CD4-positive, alpha-beta T cell (primary cell): ENCODE measurements at regions not wholly inside any gene's neighbourhood (a gene's known extent, or its start where the extent isn't known, plus 50 kb on each side); places are given as distances from the start of the nearest gene placed in this dataset.

Experiments used
- ATAC-seq: fragments of 200-7000 bp; cut with Tn5 transposase; one replicate; pipeline ENCODE4 v1.10.0; 2022; ENCODE audit warnings: mild to moderate bottlenecking; ENCODE audit not compliant: poor library complexity
- CTCF ChIA-PET: fragments of 350-600 bp; sonication (Branson Sonifier 250); formaldehyde crosslinking; loops from one replicate; lab custom pipeline; 2021; ENCODE audit warnings: antibody characterized with exemption, inconsistent platforms; lab: Charles Lee
- POLR2A ChIA-PET: fragments of 350-600 bp; sonication (Branson Sonifier 250); formaldehyde crosslinking; loops from one replicate; lab custom pipeline; 2021; ENCODE audit warnings: antibody characterized with exemption, inconsistent platforms; lab: Charles Lee
- DNase-seq, 14 experiments: peaks; one replicate each; pipeline ENCODE4 v3.0.0-alpha.2; 2013 to 2020; ENCODE audit warnings: mixed read lengths in 2 of 14
- H3K27ac ChIP-seq, 2 donors: one replicate each; pipeline versions ENCODE4 v1.5.1 to v1.7.0; 2013; ENCODE audit warnings: low read length in 2 of 2, low read depth in 1 of 2, mild to moderate bottlenecking in 1 of 2
- H3K27me3 ChIP-seq, 2 experiments: 1 replicate in 1 of 2; 2 replicates in 1 of 2; pipeline versions ENCODE4 v1.6.1 to v1.7.0; 2013; ENCODE audit warnings: low read length in 2 of 2, control low read depth in 1 of 2, mild to moderate bottlenecking in 1 of 2, moderate library complexity in 1 of 2; ENCODE audit not compliant: insufficient read depth in 2 of 2, control insufficient read depth in 1 of 2
- H3K36me3 ChIP-seq: one replicate; pipeline ENCODE4 v1.6.1; 2013; ENCODE audit warnings: low read length, control low read depth; ENCODE audit not compliant: insufficient read depth
- H3K4me1 ChIP-seq: one replicate; pipeline ENCODE4 v1.6.1; 2013; ENCODE audit warnings: low read length, control low read depth; ENCODE audit not compliant: insufficient read depth
- H3K4me3 ChIP-seq: one replicate; pipeline ENCODE4 v1.5.1; 2013; ENCODE audit warnings: mild to moderate bottlenecking, low read length, moderate library complexity
- H3K9me3 ChIP-seq, 2 experiments: 1 replicate in 1 of 2; 2 replicates in 1 of 2; pipeline versions ENCODE4 v1.6.1 to v1.7.0; 2013; ENCODE audit warnings: low read length in 2 of 2, mild to moderate bottlenecking in 2 of 2, control low read depth in 1 of 2, moderate library complexity in 1 of 2; ENCODE audit not compliant: control insufficient read depth in 1 of 2, insufficient read depth in 1 of 2
- H3K27ac Mint-ChIP-seq: one replicate; pipeline ENCODE4 v1.8.0; 2020; ENCODE audit warnings: mixed read lengths
- H3K27me3 Mint-ChIP-seq: one replicate; pipeline ENCODE4 v1.8.0; 2021; ENCODE audit warnings: mixed read lengths
- H3K36me3 Mint-ChIP-seq: one replicate; pipeline ENCODE4 v1.8.0; 2021; ENCODE audit warnings: low read depth, mixed read lengths
- H3K4me1 Mint-ChIP-seq: one replicate; pipeline ENCODE4 v1.8.0; 2021; ENCODE audit warnings: low read depth, mixed read lengths
- H3K4me3 Mint-ChIP-seq: one replicate; pipeline ENCODE4 v1.8.0; 2020; ENCODE audit warnings: mild to moderate bottlenecking, mixed read lengths
- H3K9me3 Mint-ChIP-seq: one replicate; pipeline ENCODE4 v1.8.0; 2020; ENCODE audit warnings: mixed read lengths
- intact Hi-C, 2 experiments: fragments of 100-400 bp; cut with DNase I in 1 of 2; cut with micrococcal nuclease in 1 of 2; formaldehyde crosslinking; loops; one replicate each; pipeline versions ENCODE4 v1.15.1 to v1.9.0; 2023 to 2025; cut with DNase I, micrococcal nuclease
- TF ChIP-seq, protein P1 (sequence below): fragments of 200-600 bp; IDR thresholded peaks from one replicate; pipeline ENCODE4 v1.8.0; 2022; ENCODE audit warnings: antibody characterized with exemption, mild to moderate bottlenecking

DNA sequence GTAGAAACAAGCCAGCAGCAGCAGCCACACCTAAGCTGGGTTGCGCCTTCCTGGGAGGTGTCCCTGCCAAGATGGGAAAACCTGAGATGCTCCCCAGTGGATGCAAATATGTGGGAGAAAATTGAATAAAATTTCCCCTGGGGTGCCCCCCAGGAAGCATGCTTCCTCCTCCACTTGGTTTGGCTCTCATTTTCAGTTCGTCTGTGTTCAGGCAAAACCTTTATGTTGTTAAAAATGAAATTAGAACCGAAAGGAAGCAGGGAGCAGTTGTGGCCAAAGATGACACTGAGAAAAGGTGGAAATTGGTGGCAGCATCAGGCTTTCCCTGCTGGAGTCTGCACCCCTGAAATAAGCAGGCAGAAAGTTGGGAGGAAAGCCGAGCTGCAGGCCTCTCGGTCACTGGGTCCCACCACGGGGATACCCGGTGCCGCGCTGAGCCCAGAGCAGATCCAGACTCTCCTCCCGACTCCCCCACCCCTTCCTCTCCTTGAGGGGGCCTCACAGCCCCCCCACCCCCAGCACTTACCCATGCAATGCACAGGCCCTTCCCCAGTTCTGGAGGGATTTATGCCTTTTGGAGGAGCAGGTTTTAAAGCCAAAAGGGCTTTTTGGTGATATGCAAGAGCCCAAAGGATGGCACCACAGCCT lies 267.7 kb upstream of the SPRED2 start:
- no peak for DNase-seq
- intact Hi-C loops = no loop called here
- no peaks in the 10 kb centered on the region for H3K27me3 ChIP-seq
- H3K9me3 ChIP-seq = peaks cover 0 to 5% of the 10 kb centered on the region in 2 experiments
- TF ChIP-seq, protein P1, sequence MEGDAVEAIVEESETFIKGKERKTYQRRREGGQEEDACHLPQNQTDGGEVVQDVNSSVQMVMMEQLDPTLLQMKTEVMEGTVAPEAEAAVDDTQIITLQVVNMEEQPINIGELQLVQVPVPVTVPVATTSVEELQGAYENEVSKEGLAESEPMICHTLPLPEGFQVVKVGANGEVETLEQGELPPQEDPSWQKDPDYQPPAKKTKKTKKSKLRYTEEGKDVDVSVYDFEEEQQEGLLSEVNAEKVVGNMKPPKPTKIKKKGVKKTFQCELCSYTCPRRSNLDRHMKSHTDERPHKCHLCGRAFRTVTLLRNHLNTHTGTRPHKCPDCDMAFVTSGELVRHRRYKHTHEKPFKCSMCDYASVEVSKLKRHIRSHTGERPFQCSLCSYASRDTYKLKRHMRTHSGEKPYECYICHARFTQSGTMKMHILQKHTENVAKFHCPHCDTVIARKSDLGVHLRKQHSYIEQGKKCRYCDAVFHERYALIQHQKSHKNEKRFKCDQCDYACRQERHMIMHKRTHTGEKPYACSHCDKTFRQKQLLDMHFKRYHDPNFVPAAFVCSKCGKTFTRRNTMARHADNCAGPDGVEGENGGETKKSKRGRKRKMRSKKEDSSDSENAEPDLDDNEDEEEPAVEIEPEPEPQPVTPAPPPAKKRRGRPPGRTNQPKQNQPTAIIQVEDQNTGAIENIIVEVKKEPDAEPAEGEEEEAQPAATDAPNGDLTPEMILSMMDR = no peak
- H3K27me3 Mint-ChIP-seq = peaks cover 38% of the 10 kb centered on the region
- H3K27ac ChIP-seq = no peak overlapping the region
- no peaks in the 10 kb centered on the region for H3K4me1 Mint-ChIP-seq
- H3K4me1 ChIP-seq = no peaks in the 10 kb centered on the region
- H3K36me3 Mint-ChIP-seq = no peaks in the 10 kb centered on the region
- H3K4me3 Mint-ChIP-seq = no peak overlapping the region
- no peak overlapping the region for H3K27ac Mint-ChIP-seq
- POLR2A ChIA-PET = no interaction called here
- H3K4me3 ChIP-seq = no peak overlapping the region
- CTCF ChIA-PET = no interaction called here
- no peaks in the 10 kb centered on the region for H3K9me3 Mint-ChIP-seq
- ATAC-seq = no peak
- no peaks in the 10 kb centered on the region for H3K36me3 ChIP-seq

DNA sequence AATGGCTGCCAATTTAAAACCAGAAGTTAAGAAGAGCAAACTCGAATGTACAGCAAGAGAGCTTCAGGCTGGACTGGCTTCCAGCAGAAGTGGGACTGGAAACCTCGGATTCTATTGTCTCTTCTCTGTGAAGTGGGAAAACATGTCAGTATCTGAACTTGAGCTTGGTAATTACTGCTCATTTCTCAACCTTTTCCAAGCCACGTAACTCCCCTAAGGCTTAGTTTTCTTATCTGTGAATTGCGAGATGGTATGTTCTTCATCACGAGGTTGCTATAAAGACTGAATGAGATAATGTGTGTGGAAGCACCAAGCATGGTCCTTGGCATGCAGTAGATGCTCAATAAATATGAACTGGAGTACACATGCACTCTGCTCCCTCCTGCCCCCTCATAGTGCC lies 259.4 kb upstream of the SPRED2 start:
- Histone ChIP-seq H3K9me3 (no peaks in the 10 kb centered on the region), H3K4me3 (no peak overlapping the region), H3K27ac (no peak overlapping the region), H3K27me3 (peaks cover 0 to 2% of the 10 kb centered on the region in 2 experiments), H3K36me3 (no peaks in the 10 kb centered on the region), H3K4me1 (no peaks in the 10 kb centered on the region)
- no peaks in the 10 kb centered on the region for H3K9me3 Mint-ChIP-seq
- no peak overlapping the region for H3K4me3 Mint-ChIP-seq
- peaks cover 14% of the 10 kb centered on the region for H3K27me3 Mint-ChIP-seq
- H3K27ac Mint-ChIP-seq = no peak overlapping the region
- ATAC-seq = no peak
- intact Hi-C loops = no loop called here
- CTCF ChIA-PET = no interaction called here
- H3K4me1 Mint-ChIP-seq = no peaks in the 10 kb centered on the region
- POLR2A ChIA-PET = no interaction called here
- TF ChIP-seq, protein P1 = no peak
- DNase-seq = no peak
- no peaks in the 10 kb centered on the region for H3K36me3 Mint-ChIP-seq

DNA sequence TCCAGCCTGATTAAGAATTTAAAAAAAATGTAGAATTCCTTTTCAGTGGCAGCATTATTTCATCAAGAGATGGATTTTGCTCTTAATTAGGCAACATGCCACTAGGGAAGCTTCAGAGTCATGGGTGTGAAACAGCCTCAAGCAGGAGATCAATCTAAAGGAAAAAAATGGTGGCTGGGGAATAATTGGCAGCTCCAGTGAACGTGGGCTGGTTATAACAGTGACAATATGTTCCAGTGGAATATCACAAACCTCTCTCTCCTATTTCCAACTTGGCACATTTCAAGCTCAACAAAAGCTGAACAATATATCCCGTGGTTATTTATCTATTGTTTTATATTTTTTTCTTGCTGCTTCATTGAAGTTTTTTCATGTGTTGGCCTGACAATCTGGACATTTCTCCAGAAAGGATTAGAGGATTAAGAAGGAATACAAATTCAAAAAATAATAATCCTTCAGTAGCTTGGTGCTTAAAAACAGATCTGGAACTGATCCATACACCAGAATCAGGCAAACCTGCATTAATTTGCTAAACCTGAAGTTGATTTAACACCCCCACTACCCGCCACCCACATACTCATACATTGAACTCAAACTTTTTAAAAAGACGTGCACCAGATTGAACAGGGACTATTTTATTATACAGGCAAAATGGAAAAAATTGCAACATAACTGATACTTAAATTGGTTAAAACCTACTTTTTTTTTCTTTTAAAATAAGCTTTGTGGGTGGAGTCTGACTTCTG lies 255.9 kb upstream of the SPRED2 start:
- Mint-ChIP-seq H3K36me3 (no peaks in the 10 kb centered on the region), H3K4me3 (no peak overlapping the region), H3K27ac (no peak overlapping the region), H3K9me3 (no peaks in the 10 kb centered on the region), H3K4me1 (no peaks in the 10 kb centered on the region), H3K27me3 (peaks cover 22% of the 10 kb centered on the region)
- ChIA-PET POLR2A (no interaction called here), CTCF (no interaction called here)
- H3K4me1 ChIP-seq = no peaks in the 10 kb centered on the region
- H3K9me3 ChIP-seq = no peaks in the 10 kb centered on the region
- no peak for ATAC-seq
- H3K27me3 ChIP-seq = peaks cover 0 to 2% of the 10 kb centered on the region in 2 experiments
- intact Hi-C loops = no loop called here
- no peak overlapping the region for H3K27ac ChIP-seq
- H3K36me3 ChIP-seq = no peaks in the 10 kb centered on the region
- H3K4me3 ChIP-seq = no peak overlapping the region
- TF ChIP-seq, protein P1 = no peak
- DNase-seq = no peak
